ENCODE measurements at regions not wholly inside any gene's neighbourhood (a gene's known extent, or its start where the extent isn't known, plus 50 kb on each side); places are given as distances from the start of the nearest gene placed in this dataset.

GRCh38 chr6:103062136-103062535 is 1668.6 kb downstream of the GRIK2 start:
- TF ChIP-seq CTCF (IDR thresholded peaks at IDR 0.05; ENCODE audit: low read length) (no peak), EZH2 (IDR thresholded peaks at IDR 0.05; ENCODE audit: borderline replicate concordance, low read length) (no peak)
- no peaks in the 10 kb centered on the region for H3K4me1 ChIP-seq (ENCODE audit: insufficient read depth, low read length, severe bottlenecking)
- no peaks in the 10 kb centered on the region for H3K36me3 ChIP-seq (ENCODE audit: insufficient read depth, low read length)
- no peaks in the 10 kb centered on the region for H3K27me3 ChIP-seq (ENCODE audit: insufficient read depth, low read length)
- no peak overlapping the region for H3K9ac ChIP-seq (ENCODE audit: low read length)
- no peaks in the 10 kb centered on the region for H3K9me2 ChIP-seq (ENCODE audit: low read depth, low read length)
- H3K79me2 ChIP-seq (ENCODE audit: insufficient read depth, low read length) = no peaks in the 10 kb centered on the region
- no peak overlapping the region for H2AFZ ChIP-seq (ENCODE audit: low read length)
- H3K4me2 ChIP-seq (ENCODE audit: low read length) = no peak overlapping the region
- H3K4me3 ChIP-seq (ENCODE audit: low read depth, low read length, poor library complexity, severe bottlenecking) = no peak overlapping the region
- H3K27ac ChIP-seq (ENCODE audit: low read depth, low read length, poor library complexity, severe bottlenecking) = no peak overlapping the region
- H3K9me3 ChIP-seq (ENCODE audit: low read length) = peaks cover 5% of the 10 kb centered on the region; the same call in 1 of the 2 replicates
- H4K20me1 ChIP-seq (ENCODE audit: insufficient read depth, low read length) = no peaks in the 10 kb centered on the region
- no peaks in the 10 kb centered on the region for H3F3A ChIP-seq (ENCODE audit: insufficient read depth, low read length)

- no peaks in the 10 kb centered on the region for H3K27me3 ChIP-seq (ENCODE audit: insufficient read depth, low read length)
- no peak overlapping the region for H3K4me2 ChIP-seq (ENCODE audit: low read length)
- H3K9me3 ChIP-seq (ENCODE audit: low read length) = peaks cover 6% of the 10 kb centered on the region; the same call in 1 of the 2 replicates
- H3K4me3 ChIP-seq (ENCODE audit: low read depth, low read length, poor library complexity, severe bottlenecking) = no peak overlapping the region
- H3K36me3 ChIP-seq (ENCODE audit: insufficient read depth, low read length) = no peaks in the 10 kb centered on the region
- H3K9ac ChIP-seq (ENCODE audit: low read length) = no peak overlapping the region
- no peaks in the 10 kb centered on the region for H3K9me2 ChIP-seq (ENCODE audit: low read depth, low read length)
- TF ChIP-seq EZH2 (IDR thresholded peaks at IDR 0.05; ENCODE audit: borderline replicate concordance, low read length) (no peak), CTCF (IDR thresholded peaks at IDR 0.05; ENCODE audit: low read length) (no peak)
- H2AFZ ChIP-seq (ENCODE audit: low read length) = no peak overlapping the region
- H3K4me1 ChIP-seq (ENCODE audit: insufficient read depth, low read length, severe bottlenecking) = peaks cover 3% of the 10 kb centered on the region
- no peak overlapping the region for H3K27ac ChIP-seq (ENCODE audit: low read depth, low read length, poor library complexity, severe bottlenecking)
- no peaks in the 10 kb centered on the region for H3K79me2 ChIP-seq (ENCODE audit: insufficient read depth, low read length)
- no peaks in the 10 kb centered on the region for H4K20me1 ChIP-seq (ENCODE audit: insufficient read depth, low read length)
- no peaks in the 10 kb centered on the region for H3F3A ChIP-seq (ENCODE audit: insufficient read depth, low read length)
These were observed 1654.1 kb downstream of the GRIK2 start for GRCh38 chr6:103047567-103047966.

- Histone ChIP-seq H3F3A (ENCODE audit: insufficient read depth, low read length) (no peaks in the 10 kb centered on the region), H3K9me3 (ENCODE audit: low read length) (0 out of 2 replicates have a peak, but pooled peaks cover 3% of the 10 kb centered on the region), H3K36me3 (ENCODE audit: insufficient read depth, low read length) (no peaks in the 10 kb centered on the region), H3K4me1 (ENCODE audit: insufficient read depth, low read length, severe bottlenecking) (peaks cover 8% of the 10 kb centered on the region), H2AFZ (ENCODE audit: low read length) (peak overlapping the region; percentile 16; the same call in 1 of the 2 replicates), H3K27ac (ENCODE audit: low read depth, low read length, poor library complexity, severe bottlenecking) (peak overlapping the region; percentile 49), H3K27me3 (ENCODE audit: insufficient read depth, low read length) (no peaks in the 10 kb centered on the region), H4K20me1 (ENCODE audit: insufficient read depth, low read length) (no peaks in the 10 kb centered on the region), H3K9me2 (ENCODE audit: low read depth, low read length) (no peaks in the 10 kb centered on the region), H3K4me2 (ENCODE audit: low read length) (no peak overlapping the region), H3K4me3 (ENCODE audit: low read depth, low read length, poor library complexity, severe bottlenecking) (no peak overlapping the region), H3K9ac (ENCODE audit: low read length) (no peak overlapping the region), H3K79me2 (ENCODE audit: insufficient read depth, low read length) (no peaks in the 10 kb centered on the region)
- TF ChIP-seq CTCF (IDR thresholded peaks at IDR 0.05; ENCODE audit: low read length) (no peak), EZH2 (IDR thresholded peaks at IDR 0.05; ENCODE audit: borderline replicate concordance, low read length) (no peak)
These were observed 1648.8 kb downstream of the GRIK2 start for GRCh38 chr6:103042336-103042735.

All from OCI-LY1 (cell line).